ENCODE measurements at regions not wholly inside any gene's neighbourhood (a gene's known extent, or its start where the extent isn't known, plus 50 kb on each side); places are given as distances from the start of the nearest gene placed in this dataset.

- no peak for DNase-seq (ENCODE audit: low spot score)
- Mint-ChIP-seq H3K27ac (no peak overlapping the region), H3K4me1 (ENCODE audit: low read depth) (no peaks in the 10 kb centered on the region), H3K36me3 (ENCODE audit: low read depth) (no peaks in the 10 kb centered on the region), H3K9me3 (no peaks in the 10 kb centered on the region), H3K4me3 (ENCODE audit: low read depth) (no peak overlapping the region), H3K27me3 (ENCODE audit: low read depth) (no peaks in the 10 kb centered on the region)
- intact Hi-C loops (cut with micrococcal nuclease): no loop called here
Measured at GRCh38 chr2:167430447-167430846, 542.2 kb downstream of the XIRP2 start.

- Mint-ChIP-seq H3K9me3 (no peaks in the 10 kb centered on the region), H3K27me3 (ENCODE audit: low read depth) (no peaks in the 10 kb centered on the region), H3K36me3 (ENCODE audit: low read depth) (no peaks in the 10 kb centered on the region), H3K4me3 (ENCODE audit: low read depth) (no peak overlapping the region), H3K27ac (no peak overlapping the region), H3K4me1 (ENCODE audit: low read depth) (no peaks in the 10 kb centered on the region)
- no peak for DNase-seq (ENCODE audit: low spot score)
- intact Hi-C loops (cut with micrococcal nuclease): no loop called here
Measured at GRCh38 chr2:167424803-167425755, 536.8 kb downstream of the XIRP2 start.

- DNase-seq (ENCODE audit: low spot score): no peak
- Mint-ChIP-seq H3K9me3 (no peaks in the 10 kb centered on the region), H3K27me3 (ENCODE audit: low read depth) (no peaks in the 10 kb centered on the region), H3K27ac (no peak overlapping the region), H3K36me3 (ENCODE audit: low read depth) (no peaks in the 10 kb centered on the region), H3K4me1 (ENCODE audit: low read depth) (no peaks in the 10 kb centered on the region), H3K4me3 (ENCODE audit: low read depth) (no peak overlapping the region)
- intact Hi-C loops (cut with micrococcal nuclease): no loop called here
Measured at GRCh38 chr2:167424221-167424620, 535.9 kb downstream of the XIRP2 start.

- Mint-ChIP-seq H3K9me3 (no peaks in the 10 kb centered on the region), H3K4me1 (ENCODE audit: low read depth) (no peaks in the 10 kb centered on the region), H3K27ac (no peak overlapping the region), H3K4me3 (ENCODE audit: low read depth) (no peak overlapping the region), H3K36me3 (ENCODE audit: low read depth) (no peaks in the 10 kb centered on the region), H3K27me3 (ENCODE audit: low read depth) (no peaks in the 10 kb centered on the region)
- DNase-seq (ENCODE audit: low spot score): no peak
- intact Hi-C loops (cut with micrococcal nuclease): no loop called here
Measured at GRCh38 chr2:167423731-167424130, 535.5 kb downstream of the XIRP2 start.

GRCh38 chr2:167420211-167420610 lies 531.9 kb downstream of the XIRP2 start:
- intact Hi-C loops (cut with micrococcal nuclease): no loop called here
- Mint-ChIP-seq H3K4me3 (ENCODE audit: low read depth) (no peak overlapping the region), H3K36me3 (ENCODE audit: low read depth) (no peaks in the 10 kb centered on the region), H3K9me3 (no peaks in the 10 kb centered on the region), H3K27ac (no peak overlapping the region), H3K4me1 (ENCODE audit: low read depth) (no peaks in the 10 kb centered on the region), H3K27me3 (ENCODE audit: low read depth) (no peaks in the 10 kb centered on the region)
- DNase-seq (ENCODE audit: low spot score): no peak

- Mint-ChIP-seq H3K27me3 (ENCODE audit: low read depth) (no peaks in the 10 kb centered on the region), H3K36me3 (ENCODE audit: low read depth) (no peaks in the 10 kb centered on the region), H3K4me1 (ENCODE audit: low read depth) (no peaks in the 10 kb centered on the region), H3K4me3 (ENCODE audit: low read depth) (no peak overlapping the region), H3K9me3 (no peaks in the 10 kb centered on the region), H3K27ac (no peak overlapping the region)
- no peak for DNase-seq (ENCODE audit: low spot score)
- intact Hi-C loops (cut with micrococcal nuclease): no loop called here
Measured at GRCh38 chr2:167415068-167415467, 526.8 kb downstream of the XIRP2 start.

- no peak overlapping the region for H3K4me3 Mint-ChIP-seq (ENCODE audit: low read depth)
- no peaks in the 10 kb centered on the region for H3K36me3 Mint-ChIP-seq (ENCODE audit: low read depth)
- H3K9me3 Mint-ChIP-seq: no peaks in the 10 kb centered on the region
- H3K4me1 Mint-ChIP-seq (ENCODE audit: low read depth): no peaks in the 10 kb centered on the region
- H3K27ac Mint-ChIP-seq: no peak overlapping the region
- intact Hi-C loops (cut with micrococcal nuclease): no loop called here
- no peaks in the 10 kb centered on the region for H3K27me3 Mint-ChIP-seq (ENCODE audit: low read depth)
- DNase-seq (ENCODE audit: low spot score): no peak
Measured at GRCh38 chr2:167411367-167411766, 523.1 kb downstream of the XIRP2 start.

- Mint-ChIP-seq H3K4me3 (ENCODE audit: low read depth) (no peak overlapping the region), H3K9me3 (peaks cover 4% of the 10 kb centered on the region), H3K27me3 (ENCODE audit: low read depth) (no peaks in the 10 kb centered on the region), H3K36me3 (ENCODE audit: low read depth) (no peaks in the 10 kb centered on the region), H3K27ac (no peak overlapping the region), H3K4me1 (ENCODE audit: low read depth) (no peaks in the 10 kb centered on the region)
- intact Hi-C loops (cut with micrococcal nuclease): no loop called here
- DNase-seq (ENCODE audit: low spot score): no peak
Measured at GRCh38 chr2:167406558-167406957, 518.3 kb downstream of the XIRP2 start.

GRCh38 chr2:167404627-167405284 lies 516.5 kb downstream of the XIRP2 start:
- intact Hi-C loops (cut with micrococcal nuclease): no loop called here
- no peak for DNase-seq (ENCODE audit: low spot score)
- Mint-ChIP-seq H3K4me1 (ENCODE audit: low read depth) (no peaks in the 10 kb centered on the region), H3K27ac (no peak overlapping the region), H3K27me3 (ENCODE audit: low read depth) (no peaks in the 10 kb centered on the region), H3K9me3 (peaks cover 4% of the 10 kb centered on the region), H3K4me3 (ENCODE audit: low read depth) (no peak overlapping the region), H3K36me3 (ENCODE audit: low read depth) (no peaks in the 10 kb centered on the region)

- H3K27me3 Mint-ChIP-seq (ENCODE audit: low read depth): no peaks in the 10 kb centered on the region
- no peak overlapping the region for H3K4me3 Mint-ChIP-seq (ENCODE audit: low read depth)
- intact Hi-C loops (cut with micrococcal nuclease): no loop called here
- no peaks in the 10 kb centered on the region for H3K36me3 Mint-ChIP-seq (ENCODE audit: low read depth)
- H3K27ac Mint-ChIP-seq: no peak overlapping the region
- DNase-seq (ENCODE audit: low spot score): no peak
- peaks cover 4% of the 10 kb centered on the region for H3K9me3 Mint-ChIP-seq
- no peaks in the 10 kb centered on the region for H3K4me1 Mint-ChIP-seq (ENCODE audit: low read depth)
Measured at GRCh38 chr2:167401309-167401708, 513.0 kb downstream of the XIRP2 start.

GRCh38 chr2:167400546-167400945 lies 512.3 kb downstream of the XIRP2 start:
- no peak for DNase-seq (ENCODE audit: low spot score)
- Mint-ChIP-seq H3K27ac (no peak overlapping the region), H3K9me3 (peaks cover 4% of the 10 kb centered on the region), H3K4me3 (ENCODE audit: low read depth) (no peak overlapping the region), H3K36me3 (ENCODE audit: low read depth) (no peaks in the 10 kb centered on the region), H3K27me3 (ENCODE audit: low read depth) (no peaks in the 10 kb centered on the region), H3K4me1 (ENCODE audit: low read depth) (no peaks in the 10 kb centered on the region)
- intact Hi-C loops (cut with micrococcal nuclease): no loop called here

GRCh38 chr2:167398873-167399272 lies 510.6 kb downstream of the XIRP2 start:
- no peak overlapping the region for H3K4me3 Mint-ChIP-seq (ENCODE audit: low read depth)
- intact Hi-C loops (cut with micrococcal nuclease): no loop called here
- peaks cover 4% of the 10 kb centered on the region for H3K9me3 Mint-ChIP-seq
- H3K27me3 Mint-ChIP-seq (ENCODE audit: low read depth): no peaks in the 10 kb centered on the region
- H3K36me3 Mint-ChIP-seq (ENCODE audit: low read depth): no peaks in the 10 kb centered on the region
- no peak for DNase-seq (ENCODE audit: low spot score)
- H3K4me1 Mint-ChIP-seq (ENCODE audit: low read depth): no peaks in the 10 kb centered on the region
- H3K27ac Mint-ChIP-seq: no peak overlapping the region

GRCh38 chr2:167388901-167389300 lies 500.6 kb downstream of the XIRP2 start:
- H3K27me3 Mint-ChIP-seq (ENCODE audit: low read depth): no peaks in the 10 kb centered on the region
- DNase-seq (ENCODE audit: low spot score): no peak
- no peaks in the 10 kb centered on the region for H3K9me3 Mint-ChIP-seq
- intact Hi-C loops (cut with micrococcal nuclease): no loop called here
- H3K27ac Mint-ChIP-seq: no peak overlapping the region
- H3K36me3 Mint-ChIP-seq (ENCODE audit: low read depth): no peaks in the 10 kb centered on the region
- no peak overlapping the region for H3K4me3 Mint-ChIP-seq (ENCODE audit: low read depth)
- H3K4me1 Mint-ChIP-seq (ENCODE audit: low read depth): no peaks in the 10 kb centered on the region

Measured in activated T-helper 2 cell treated with anti-CD3 and anti-CD28 coated beads, Interferon-gamma antibody, Interleukin-2, Interleukin-4, amounts not matched to agents 10 μg/mL and 5 μg/mL and 100 μg/mL, durations not matched to agents 14 hours and 24 hours and 36 hours (primary cell).